Breast epithelium (tissue), 3 donors: ENCODE measurements at regions not wholly inside any gene's neighbourhood (a gene's known extent, or its start where the extent isn't known, plus 50 kb on each side); places are given as distances from the start of the nearest gene placed in this dataset.

ENCODE experiments used
- CTCF ChIP-seq, 3 donors: fragments of 450-650 bp; IDR thresholded peaks; one replicate each; pipeline ENCODE4 v1.5.1; 2016 to 2017; ENCODE audit warnings: antibody characterized with exemption in 3 of 3, mild to moderate bottlenecking in 3 of 3, moderate library complexity in 3 of 3
- POLR2AphosphoS5 ChIP-seq, 3 donors: sonication (generic); formaldehyde crosslinking; IDR thresholded peaks; one replicate each; pipeline ENCODE4 v1.6.1; 2017; ENCODE audit warnings: antibody characterized with exemption in 3 of 3

- TF ChIP-seq CTCF (IDR thresholded peaks at IDR 0.05) (no peak), POLR2AphosphoS5 (IDR thresholded peaks at IDR 0.05) (no peak)
Observed at GRCh38 chr12:59096246-59096645, 175.9 kb upstream of the LRIG3 start.
